ENCODE measurements at regions not wholly inside any gene's neighbourhood (a gene's known extent, or its start where the extent isn't known, plus 50 kb on each side); places are given as distances from the start of the nearest gene placed in this dataset.

DNA sequence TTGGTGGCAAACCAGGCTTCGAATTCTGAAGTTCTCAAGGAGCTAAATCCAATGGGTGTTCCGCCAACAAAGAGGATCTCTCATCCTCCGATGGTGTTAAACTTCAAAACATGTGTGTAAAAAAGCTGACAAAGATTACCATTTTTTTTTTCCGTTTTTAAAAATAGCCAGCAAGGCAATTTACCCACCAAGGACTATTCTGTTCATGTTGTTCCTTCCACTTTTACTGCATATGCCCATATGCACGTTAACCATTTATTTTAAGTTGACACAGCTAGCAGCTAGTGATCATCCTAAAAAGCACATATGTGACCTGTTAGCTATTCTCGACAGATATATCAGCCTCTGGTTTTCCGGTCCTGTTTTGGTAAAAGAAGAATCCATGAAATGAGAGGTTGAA is 326.7 kb downstream of the PLK2 start:
- Histone ChIP-seq H3K4me1 (replicated peaks in 1 of 4; ENCODE audit: control insufficient read depth in 3 of 4, insufficient read depth in 4 of 4, low read length in 3 of 4) (no peaks in the 10 kb centered on the region), H3K36me3 (ENCODE audit: control insufficient read depth in 2 of 4, insufficient read depth in 4 of 4, low read length in 3 of 4) (no peaks in the 10 kb centered on the region), H2BK120ac (replicated peaks; ENCODE audit: low read depth, low read length) (no peak overlapping the region), H3K23me2 (ENCODE audit: low read depth, low read length) (no peaks in the 10 kb centered on the region), H3K79me2 (ENCODE audit: control insufficient read depth in 1 of 2, insufficient read depth in 2 of 2, low read length in 2 of 2) (no peaks in the 10 kb centered on the region), H3K9ac (replicated peaks in 1 of 4; ENCODE audit: extremely low read depth in 1 of 4, low read depth in 3 of 4, low read length in 3 of 4) (no peak overlapping the region), H3K27ac (ENCODE audit: low read depth, low read length) (no peak overlapping the region), H3K23ac (ENCODE audit: insufficient read length) (no peak overlapping the region), H4K20me1 (replicated peaks in 1 of 2; ENCODE audit: control insufficient read depth in 1 of 2, insufficient read depth in 2 of 2, low read length in 2 of 2) (no peaks in the 10 kb centered on the region), H4K8ac (ENCODE audit: extremely low read depth, insufficient read depth, low read length) (no peak overlapping the region), H2BK20ac (ENCODE audit: low read length) (no peak overlapping the region), H3K27me3 (replicated peaks in 1 of 4; ENCODE audit: control insufficient read depth in 3 of 4, extremely low read depth in 1 of 4, insufficient read depth in 3 of 4, low read length in 3 of 4) (no peaks in the 10 kb centered on the region), H3K18ac (ENCODE audit: extremely low read depth, low read length) (no peak overlapping the region), H4K91ac (replicated peaks; ENCODE audit: insufficient read length, low read length) (no peak overlapping the region), H2AFZ (ENCODE audit: low read length) (no peak overlapping the region), H3K4me3 (ENCODE audit: extremely low read depth in 1 of 4, insufficient read depth in 2 of 4, low read depth in 3 of 4, low read length in 4 of 4) (no peak overlapping the region), H3K4ac (replicated peaks; ENCODE audit: insufficient read length, low read depth, low read length) (no peak overlapping the region), H3K9me3 (ENCODE audit: insufficient read depth in 2 of 2, low read depth in 1 of 2, low read length in 1 of 2) (no peaks in the 10 kb centered on the region), H2BK15ac (ENCODE audit: low read length) (no peak overlapping the region), H3K14ac (ENCODE audit: insufficient read length) (no peak overlapping the region), H2BK5ac (ENCODE audit: low read depth, low read length) (no peak overlapping the region), H2AK5ac (ENCODE audit: low read depth, low read length) (no peak overlapping the region), H3K56ac (replicated peaks; ENCODE audit: insufficient read length, low read depth, low read length) (no peak overlapping the region), H3K79me1 (ENCODE audit: low read depth, low read length) (no peaks in the 10 kb centered on the region), H3K4me2 (ENCODE audit: insufficient read depth in 1 of 2, low read depth in 2 of 2, low read length in 2 of 2) (no peak overlapping the region), H2BK12ac (ENCODE audit: low read depth, low read length) (no peak overlapping the region), H4K5ac (ENCODE audit: insufficient read length, low read depth, low read length) (no peak overlapping the region)
- ChIA-PET CTCF (ENCODE audit: partially characterized antibody) (interaction anchor here (1.0 kb wide), 1 partner anchor 10 kb away, joined by 3 read pairs; no protein-coding TSS in a partner anchor), POLR2A (ENCODE audit: partially characterized antibody) (no interaction called here)
- FAIRE-seq: no peak
- no peak for DNase-seq (ENCODE audit: low read depth in 1 of 2, low spot score in 2 of 2)
- WGBS, 2 experiments (ENCODE audit: extremely low coverage in 1 of 2, insufficient coverage in 1 of 2, insufficient read length in 1 of 2, insufficient replicate concordance in 2 of 2, low coverage in 1 of 2, low lambda C conversion rate in 2 of 2, missing lambda C conversion rate in 1 of 2): 94% methylated on average over 7 of the region's 7 CpGs; no CpG with 5 or more reads in 1 of the 2 experiments
- no peak for TF ChIP-seq CBX5 (IDR thresholded peaks at IDR 0.05; ENCODE audit: low read depth, low read length)
- TF ChIP-seq RFX5 (IDR thresholded peaks at IDR 0.05; ENCODE audit: borderline replicate concordance, low read depth, low read length): no peak
- no peak for TF ChIP-seq CHD1 (IDR thresholded peaks at IDR 0.05; ENCODE audit: low read depth, low read length)
- no peak for TF ChIP-seq GTF2F1 (IDR thresholded peaks at IDR 0.05; ENCODE audit: borderline replicate concordance, low read depth, low read length)
- TF ChIP-seq SIN3A (conservative IDR thresholded peaks at IDR 0.05 in 1 of 2, IDR thresholded peaks at IDR 0.05 in 1 of 2; ENCODE audit: low read depth in 1 of 2, low read length in 2 of 2): no peak
- TF ChIP-seq CEBPB (IDR thresholded peaks at IDR 0.05; ENCODE audit: low read depth, low read length): no peak
- no peak for TF ChIP-seq KDM5A (IDR thresholded peaks at IDR 0.05; ENCODE audit: low read length)
- TF ChIP-seq BCL11A (IDR thresholded peaks at IDR 0.05; ENCODE audit: low read depth in 2 of 2, low read length in 2 of 2): no peak
- no peak for TF ChIP-seq PHF8 (conservative IDR thresholded peaks at IDR 0.05; ENCODE audit: low read depth, low read length)
- TF ChIP-seq, protein P1, sequence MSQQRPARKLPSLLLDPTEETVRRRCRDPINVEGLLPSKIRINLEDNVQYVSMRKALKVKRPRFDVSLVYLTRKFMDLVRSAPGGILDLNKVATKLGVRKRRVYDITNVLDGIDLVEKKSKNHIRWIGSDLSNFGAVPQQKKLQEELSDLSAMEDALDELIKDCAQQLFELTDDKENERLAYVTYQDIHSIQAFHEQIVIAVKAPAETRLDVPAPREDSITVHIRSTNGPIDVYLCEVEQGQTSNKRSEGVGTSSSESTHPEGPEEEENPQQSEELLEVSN (IDR thresholded peaks at IDR 0.05): no peak

All from H1 (cell line).